Spleen (tissue), 7 donors: ENCODE measurements at regions not wholly inside any gene's neighbourhood (a gene's known extent, or its start where the extent isn't known, plus 50 kb on each side); places are given as distances from the start of the nearest gene placed in this dataset.

Experiments used
- POLR2A ChIP-seq, 3 donors: fragments of 450-650 bp; IDR thresholded peaks; one replicate each; pipeline ENCODE4 v1.5.1; 2017; ENCODE audit warnings: antibody characterized with exemption in 3 of 3, mild to moderate bottlenecking in 1 of 3
- POLR2AphosphoS5 ChIP-seq, 3 donors: sonication (generic); formaldehyde crosslinking; IDR thresholded peaks; one replicate each; pipeline ENCODE4 v1.5.1; 2017; ENCODE audit warnings: antibody characterized with exemption in 3 of 3
- TF ChIP-seq, protein P1 (sequence below), 11 experiments: fragments of 200-600 bp in 7 of 11; fragments of 450-650 bp in 4 of 11; sonication (generic) in 4 of 11; IDR thresholded peaks in 8 of 11; conservative IDR thresholded peaks in 3 of 11; 1 replicate in 7 of 11; 2 replicates in 4 of 11; pipeline versions ENCODE4 v1.4.0 to v1.8.0; 2016 to 2021; ENCODE audit warnings: antibody characterized with exemption in 11 of 11, inconsistent platforms in 4 of 11, mild to moderate bottlenecking in 1 of 11
- donor health status: DM: no; HTN: no; CAD: no; lungs with moderate emphysema.
- donor health status: DM: no; HTN: no; CAD: no.
- donor health status: DM: no; HTN: no; CAD: no.

DNA sequence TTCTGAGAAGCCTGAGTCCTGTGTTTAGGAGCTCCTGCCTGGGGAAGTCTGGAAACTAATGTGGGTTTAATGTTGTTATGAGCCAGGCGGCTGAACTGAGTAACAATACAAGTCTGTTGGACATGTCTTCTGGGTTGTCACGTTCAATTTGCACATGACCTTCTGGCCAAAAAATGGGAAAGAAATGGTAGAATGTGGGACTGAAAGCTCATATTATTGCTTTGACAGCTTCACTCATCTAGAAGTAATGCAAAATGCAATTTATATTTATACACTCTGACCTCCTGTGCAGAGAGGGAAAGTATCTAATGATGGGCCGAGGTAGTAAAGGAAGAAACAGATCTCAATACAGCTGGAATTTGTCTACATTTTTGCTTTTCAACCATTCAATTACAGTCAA, 75.8 kb downstream of the NR2F2 start:
- TF ChIP-seq POLR2AphosphoS5 (IDR thresholded peaks at IDR 0.05) (no peak), POLR2A (IDR thresholded peaks at IDR 0.05) (no peak)
- TF ChIP-seq, protein P1, sequence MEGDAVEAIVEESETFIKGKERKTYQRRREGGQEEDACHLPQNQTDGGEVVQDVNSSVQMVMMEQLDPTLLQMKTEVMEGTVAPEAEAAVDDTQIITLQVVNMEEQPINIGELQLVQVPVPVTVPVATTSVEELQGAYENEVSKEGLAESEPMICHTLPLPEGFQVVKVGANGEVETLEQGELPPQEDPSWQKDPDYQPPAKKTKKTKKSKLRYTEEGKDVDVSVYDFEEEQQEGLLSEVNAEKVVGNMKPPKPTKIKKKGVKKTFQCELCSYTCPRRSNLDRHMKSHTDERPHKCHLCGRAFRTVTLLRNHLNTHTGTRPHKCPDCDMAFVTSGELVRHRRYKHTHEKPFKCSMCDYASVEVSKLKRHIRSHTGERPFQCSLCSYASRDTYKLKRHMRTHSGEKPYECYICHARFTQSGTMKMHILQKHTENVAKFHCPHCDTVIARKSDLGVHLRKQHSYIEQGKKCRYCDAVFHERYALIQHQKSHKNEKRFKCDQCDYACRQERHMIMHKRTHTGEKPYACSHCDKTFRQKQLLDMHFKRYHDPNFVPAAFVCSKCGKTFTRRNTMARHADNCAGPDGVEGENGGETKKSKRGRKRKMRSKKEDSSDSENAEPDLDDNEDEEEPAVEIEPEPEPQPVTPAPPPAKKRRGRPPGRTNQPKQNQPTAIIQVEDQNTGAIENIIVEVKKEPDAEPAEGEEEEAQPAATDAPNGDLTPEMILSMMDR (IDR thresholded peaks at IDR 0.05 in 8 of 11, conservative IDR thresholded peaks at IDR 0.05 in 3 of 11): no peak
